HepG2 (cell line): ENCODE measurements at regions not wholly inside any gene's neighbourhood (a gene's known extent, or its start where the extent isn't known, plus 50 kb on each side); places are given as distances from the start of the nearest gene placed in this dataset.

Experiments
- ATAC-seq: fragments of 200-7000 bp; cut with Tn5 transposase; 3 replicates; pipeline ENCODE4 v1.9.1; 2020; ENCODE audit warnings: mild to moderate bottlenecking, moderate library complexity
- BruUV-seq: library from RNA; stranded (reverse); fragments of 400-500 nt; replicated peaks from 2 replicates; lab custom pipeline; 2021; lab: Mats Ljungman, UMichigan
- CTCF ChIA-PET: fragments of 300-600 bp; formaldehyde crosslinking; extraction: SDS; loops from one replicate; lab custom pipeline; 2021; ENCODE audit warnings: low total read pairs, inconsistent platforms, low intra/inter-chr PET ratio; lab: Yijun Ruan, JAX
- POLR2A ChIA-PET: fragments of 350-600 bp; sonication (Branson Sonifier 250); formaldehyde crosslinking; loops from one replicate; lab custom pipeline; 2020; ENCODE audit warnings: antibody characterized with exemption, inconsistent platforms; lab: Yijun Ruan, JAX
- DNase-seq: peaks from one replicate; pipeline ENCODE4 v3.0.0-alpha.2; 2015; ENCODE audit warnings: low spot score
- FAIRE-seq: peaks from 3 replicates; lab custom pipeline; 2011; peaks lifted over from hg19 to GRCh38; lab: Jason Lieb, UNC
- H2AFZ ChIP-seq: one replicate; pipeline ENCODE4 v1.6.1; 2011; ENCODE audit warnings: low read length, inconsistent platforms
- H3K27ac ChIP-seq: fragments of 300-600 bp; 3 replicates; pipeline ENCODE4 v1.8.0; 2011; ENCODE audit warnings: mixed run types, mild to moderate bottlenecking, mixed read lengths, low read length, inconsistent platforms; ENCODE audit not compliant: insufficient read depth; ENCODE audit errors: extremely low read length
- H3K27me3 ChIP-seq, 2 experiments: fragments of 200-600 bp in 1 of 2; 2 replicates in 1 of 2; 3 replicates in 1 of 2; pipeline versions ENCODE4 v1.6.0 to v1.8.0; 2011; ENCODE audit warnings: low read length in 2 of 2, mild to moderate bottlenecking in 2 of 2, moderate library complexity in 2 of 2, inconsistent platforms in 1 of 2; ENCODE audit not compliant: insufficient read depth in 2 of 2, control insufficient read depth in 1 of 2
- H3K36me3 ChIP-seq, 2 experiments: fragments of 200-600 bp in 1 of 2; replicated peaks in 1 of 2; 2 replicates in 1 of 2; 3 replicates in 1 of 2; pipeline versions ENCODE4 v1.5.1 to v1.8.0; 2011; ENCODE audit warnings: low read length in 2 of 2, inconsistent platforms in 1 of 2; ENCODE audit not compliant: insufficient read depth in 2 of 2, control insufficient read depth in 1 of 2
- H3K4me1 ChIP-seq: 2 replicates; pipeline ENCODE4 v1.5.1; 2012; ENCODE audit warnings: low read length, inconsistent platforms; ENCODE audit not compliant: insufficient read depth
- H3K4me2 ChIP-seq: 2 replicates; pipeline ENCODE4 v1.6.0; 2011; ENCODE audit warnings: low read depth, low read length, inconsistent platforms
- H3K4me3 ChIP-seq, 3 experiments: fragments of 200-600 bp in 1 of 3; sonication (generic), shearing (Covaris generic) in 1 of 3; replicated peaks in 1 of 3; 2 replicates each; pipeline ENCODE4 v1.5.1; 2011 to 2016; ENCODE audit warnings: low read length in 3 of 3, inconsistent platforms in 2 of 3, low read depth in 2 of 3, mild to moderate bottlenecking in 2 of 3, control low read depth in 1 of 3, mixed read lengths in 1 of 3; ENCODE audit not compliant: insufficient read depth in 1 of 3
- H3K79me2 ChIP-seq: one replicate; pipeline ENCODE4 v1.6.1; 2011; ENCODE audit warnings: low read length, inconsistent platforms; ENCODE audit not compliant: insufficient read depth
- H3K9ac ChIP-seq: 2 replicates; pipeline ENCODE4 v1.6.0; 2011; ENCODE audit warnings: mild to moderate bottlenecking, low read depth, low read length, inconsistent platforms; ENCODE audit not compliant: insufficient read depth
- H3K9me3 ChIP-seq: 2 replicates; pipeline ENCODE4 v1.5.1; 2012; ENCODE audit warnings: mild to moderate bottlenecking, low read length
- H4K20me1 ChIP-seq: 2 replicates; pipeline ENCODE4 v1.6.0; 2011; ENCODE audit warnings: inconsistent platforms, mild to moderate bottlenecking, low read length, moderate library complexity; ENCODE audit not compliant: insufficient read depth
- CAMTA2 ChIP-seq: sonication (generic); formaldehyde crosslinking; IDR thresholded peaks from 2 replicates; pipeline ENCODE4 v1.4.0; 2020; ENCODE audit warnings: mild to moderate bottlenecking, missing genetic modification reagents, borderline replicate concordance
- HDAC1 ChIP-seq: sonication (generic); formaldehyde crosslinking; IDR thresholded peaks from 2 replicates; pipeline ENCODE4 v1.5.1; 2020; ENCODE audit warnings: mild to moderate bottlenecking, missing genetic modification reagents
- IKZF1 ChIP-seq: fragments of 450-650 bp; IDR thresholded peaks from 2 replicates; pipeline ENCODE4 v1.7.1; 2016
- NCOR1 ChIP-seq: fragments of 200-600 bp; sonication (generic); IDR thresholded peaks from 2 replicates; pipeline ENCODE4 v1.7.0; 2017; ENCODE audit warnings: antibody characterized with exemption, low read length, borderline replicate concordance
- NFKB2 ChIP-seq: sonication (generic); formaldehyde crosslinking; IDR thresholded peaks from 2 replicates; pipeline ENCODE4 v1.4.0; 2020; ENCODE audit warnings: missing genetic modification reagents, borderline replicate concordance
- SAP130 ChIP-seq: IDR thresholded peaks from 2 replicates; pipeline ENCODE4 v1.6.1; 2016; ENCODE audit warnings: low read depth
- ZFP36L2 ChIP-seq: sonication (generic); formaldehyde crosslinking; IDR thresholded peaks from 2 replicates; pipeline ENCODE4 v1.4.0; 2020; ENCODE audit warnings: missing genetic modification reagents
- ZNF333 ChIP-seq: sonication (generic); formaldehyde crosslinking; IDR thresholded peaks from 2 replicates; pipeline ENCODE4 v1.4.0; 2020; ENCODE audit warnings: mild to moderate bottlenecking, missing genetic modification reagents, borderline replicate concordance
- ZNF552 ChIP-seq: sonication (generic); formaldehyde crosslinking; IDR thresholded peaks from 2 replicates; pipeline ENCODE4 v1.9.0; 2022; ENCODE audit warnings: missing genetic modification reagents, mild to moderate bottlenecking, borderline replicate concordance
- ZNF589 ChIP-seq: sonication (generic); formaldehyde crosslinking; conservative IDR thresholded peaks from 2 replicates; pipeline ENCODE4 v1.8.0; 2022; ENCODE audit warnings: mild to moderate bottlenecking, moderate library complexity, missing genetic modification reagents
- ZNF614 ChIP-seq: IDR thresholded peaks from 2 replicates; pipeline ENCODE4 v1.6.1; 2018; ENCODE audit warnings: missing biosample characterization, missing genetic modification reagents, inconsistent platforms, borderline replicate concordance
- ZNF652 ChIP-seq: IDR thresholded peaks from 2 replicates; pipeline ENCODE4 v1.6.1; 2016; ENCODE audit warnings: low read depth, borderline replicate concordance
- ZSCAN29 ChIP-seq: sonication (generic); formaldehyde crosslinking; conservative IDR thresholded peaks from 2 replicates; pipeline ENCODE4 v1.4.0; 2020; ENCODE audit warnings: mild to moderate bottlenecking, missing genetic modification reagents
- WGBS: methylation state at CpG from one replicate; pipeline ENCODE4 v1.1.6; 2017; ENCODE audit warnings: low lambda C conversion rate; 5-methylcytosine and 5-hydroxymethylcytosine counted together
- in situ Hi-C: cut with HindIII; loops from 2 replicates; pipeline ENCODE4 v1.10.0; 2017; ENCODE audit warnings: low pct_unique_long_range_greater_than_20kb; ENCODE audit not compliant: extremely low pct_ligation_motif_present
- intact Hi-C: fragments of 100-400 bp; cut with micrococcal nuclease; formaldehyde crosslinking; loops from one replicate; pipeline ENCODE4 v1.10.0; 2022; ENCODE audit not compliant: unreplicated experiment
- TF ChIP-seq, protein P1 (sequence below): sonication (generic); formaldehyde crosslinking; IDR thresholded peaks from 2 replicates; pipeline ENCODE4 v1.5.1; 2020; ENCODE audit warnings: missing genetic modification reagents, mild to moderate bottlenecking, borderline replicate concordance
- TF ChIP-seq, protein P2 (sequence below): sonication (generic); formaldehyde crosslinking; IDR thresholded peaks from 2 replicates; pipeline ENCODE4 v1.5.1; 2020; ENCODE audit warnings: missing genetic modification reagents, mild to moderate bottlenecking, borderline replicate concordance
- TF ChIP-seq, protein P3 (sequence below): sonication (generic); formaldehyde crosslinking; IDR thresholded peaks from 2 replicates; pipeline ENCODE4 v1.5.0; 2020; ENCODE audit warnings: missing genetic modification reagents, mild to moderate bottlenecking, borderline replicate concordance
- TF ChIP-seq, protein P4 (sequence below): sonication (generic); formaldehyde crosslinking; IDR thresholded peaks from 2 replicates; pipeline ENCODE4 v1.4.0; 2020; ENCODE audit warnings: mild to moderate bottlenecking, missing genetic modification reagents
- TF ChIP-seq, protein P5 (sequence below): sonication (generic); formaldehyde crosslinking; IDR thresholded peaks from 2 replicates; pipeline ENCODE4 v1.4.0; 2020; ENCODE audit warnings: missing genetic modification reagents, mild to moderate bottlenecking, borderline replicate concordance
- TF ChIP-seq, protein P6 (sequence below): IDR thresholded peaks from 2 replicates; pipeline ENCODE4 v1.6.1; 2012; ENCODE audit warnings: inconsistent platforms

DNA sequence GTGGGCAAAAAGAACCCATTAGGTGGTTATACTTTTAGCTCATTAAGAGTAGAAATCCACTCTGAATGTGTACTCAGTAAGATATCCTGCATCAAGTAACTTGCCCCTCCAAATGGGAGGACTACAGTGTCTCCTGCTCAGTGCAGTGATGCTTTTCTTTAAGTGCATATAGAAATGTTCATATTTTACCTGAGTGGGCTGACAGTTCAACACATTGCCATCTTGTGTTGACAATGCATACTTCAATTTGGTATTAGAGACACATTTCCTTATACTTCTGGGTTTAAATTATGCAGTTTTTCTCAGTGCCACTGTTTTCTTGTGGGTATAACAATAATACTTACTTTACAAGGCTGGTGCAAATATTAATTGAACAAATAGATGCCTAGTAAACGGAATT lies 318.6 kb upstream of the TMPRSS15 start:
- no peaks in the 10 kb centered on the region for H4K20me1 ChIP-seq
- no peaks in the 10 kb centered on the region for H3K36me3 ChIP-seq
- DNase-seq (no peak), FAIRE-seq (no peak), ATAC-seq (no peak)
- no peak overlapping the region for H2AFZ ChIP-seq
- no peak for TF ChIP-seq ZSCAN29 (CRISPR knock-in tag)
- TF ChIP-seq, protein P1, sequence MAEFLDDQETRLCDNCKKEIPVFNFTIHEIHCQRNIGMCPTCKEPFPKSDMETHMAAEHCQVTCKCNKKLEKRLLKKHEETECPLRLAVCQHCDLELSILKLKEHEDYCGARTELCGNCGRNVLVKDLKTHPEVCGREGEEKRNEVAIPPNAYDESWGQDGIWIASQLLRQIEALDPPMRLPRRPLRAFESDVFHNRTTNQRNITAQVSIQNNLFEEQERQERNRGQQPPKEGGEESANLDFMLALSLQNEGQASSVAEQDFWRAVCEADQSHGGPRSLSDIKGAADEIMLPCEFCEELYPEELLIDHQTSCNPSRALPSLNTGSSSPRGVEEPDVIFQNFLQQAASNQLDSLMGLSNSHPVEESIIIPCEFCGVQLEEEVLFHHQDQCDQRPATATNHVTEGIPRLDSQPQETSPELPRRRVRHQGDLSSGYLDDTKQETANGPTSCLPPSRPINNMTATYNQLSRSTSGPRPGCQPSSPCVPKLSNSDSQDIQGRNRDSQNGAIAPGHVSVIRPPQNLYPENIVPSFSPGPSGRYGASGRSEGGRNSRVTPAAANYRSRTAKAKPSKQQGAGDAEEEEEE (CRISPR knock-in tag): no peak
- no peak for TF ChIP-seq ZNF552 (CRISPR knock-in tag)
- TF ChIP-seq, protein P2, sequence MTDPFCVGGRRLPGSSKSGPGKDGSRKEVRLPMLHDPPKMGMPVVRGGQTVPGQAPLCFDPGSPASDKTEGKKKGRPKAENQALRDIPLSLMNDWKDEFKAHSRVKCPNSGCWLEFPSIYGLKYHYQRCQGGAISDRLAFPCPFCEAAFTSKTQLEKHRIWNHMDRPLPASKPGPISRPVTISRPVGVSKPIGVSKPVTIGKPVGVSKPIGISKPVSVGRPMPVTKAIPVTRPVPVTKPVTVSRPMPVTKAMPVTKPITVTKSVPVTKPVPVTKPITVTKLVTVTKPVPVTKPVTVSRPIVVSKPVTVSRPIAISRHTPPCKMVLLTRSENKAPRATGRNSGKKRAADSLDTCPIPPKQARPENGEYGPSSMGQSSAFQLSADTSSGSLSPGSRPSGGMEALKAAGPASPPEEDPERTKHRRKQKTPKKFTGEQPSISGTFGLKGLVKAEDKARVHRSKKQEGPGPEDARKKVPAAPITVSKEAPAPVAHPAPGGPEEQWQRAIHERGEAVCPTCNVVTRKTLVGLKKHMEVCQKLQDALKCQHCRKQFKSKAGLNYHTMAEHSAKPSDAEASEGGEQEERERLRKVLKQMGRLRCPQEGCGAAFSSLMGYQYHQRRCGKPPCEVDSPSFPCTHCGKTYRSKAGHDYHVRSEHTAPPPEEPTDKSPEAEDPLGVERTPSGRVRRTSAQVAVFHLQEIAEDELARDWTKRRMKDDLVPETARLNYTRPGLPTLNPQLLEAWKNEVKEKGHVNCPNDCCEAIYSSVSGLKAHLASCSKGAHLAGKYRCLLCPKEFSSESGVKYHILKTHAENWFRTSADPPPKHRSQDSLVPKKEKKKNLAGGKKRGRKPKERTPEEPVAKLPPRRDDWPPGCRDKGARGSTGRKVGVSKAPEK (CRISPR knock-in tag): no peak
- no peak for TF ChIP-seq ZNF333 (CRISPR knock-in tag)
- TF ChIP-seq CAMTA2 (CRISPR knock-in tag): no peak
- TF ChIP-seq, protein P3, sequence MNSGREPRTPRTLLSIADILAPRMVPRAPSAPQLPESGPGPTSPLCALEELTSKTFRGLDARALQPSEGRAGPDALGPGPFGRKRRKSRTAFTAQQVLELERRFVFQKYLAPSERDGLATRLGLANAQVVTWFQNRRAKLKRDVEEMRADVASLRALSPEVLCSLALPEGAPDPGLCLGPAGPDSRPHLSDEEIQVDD (CRISPR knock-in tag): no peak
- TF ChIP-seq, protein P4, sequence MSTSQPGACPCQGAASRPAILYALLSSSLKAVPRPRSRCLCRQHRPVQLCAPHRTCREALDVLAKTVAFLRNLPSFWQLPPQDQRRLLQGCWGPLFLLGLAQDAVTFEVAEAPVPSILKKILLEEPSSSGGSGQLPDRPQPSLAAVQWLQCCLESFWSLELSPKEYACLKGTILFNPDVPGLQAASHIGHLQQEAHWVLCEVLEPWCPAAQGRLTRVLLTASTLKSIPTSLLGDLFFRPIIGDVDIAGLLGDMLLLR: no peak
- TF ChIP-seq NFKB2 (CRISPR knock-in tag): no peak
- TF ChIP-seq NCOR1: no peak
- TF ChIP-seq ZFP36L2 (CRISPR knock-in tag): no peak
- no peak for TF ChIP-seq HDAC1 (CRISPR knock-in tag)
- no peak for TF ChIP-seq ZNF652 (CRISPR knock-in tag)
- no peak for TF ChIP-seq IKZF1
- TF ChIP-seq SAP130 (CRISPR knock-in tag): no peak
- TF ChIP-seq, protein P5, sequence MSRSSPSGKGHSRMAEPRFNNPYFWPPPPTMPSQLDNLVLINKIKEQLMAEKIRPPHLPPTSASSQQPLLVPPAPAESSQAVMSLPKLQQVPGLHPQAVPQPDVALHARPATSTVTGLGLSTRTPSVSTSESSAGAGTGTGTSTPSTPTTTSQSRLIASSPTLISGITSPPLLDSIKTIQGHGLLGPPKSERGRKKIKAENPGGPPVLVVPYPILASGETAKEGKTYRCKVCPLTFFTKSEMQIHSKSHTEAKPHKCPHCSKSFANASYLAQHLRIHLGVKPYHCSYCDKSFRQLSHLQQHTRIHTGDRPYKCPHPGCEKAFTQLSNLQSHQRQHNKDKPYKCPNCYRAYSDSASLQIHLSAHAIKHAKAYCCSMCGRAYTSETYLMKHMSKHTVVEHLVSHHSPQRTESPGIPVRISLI (CRISPR knock-in tag): no peak
- TF ChIP-seq ZNF589 (CRISPR knock-in tag): no peak
- TF ChIP-seq, protein P6, sequence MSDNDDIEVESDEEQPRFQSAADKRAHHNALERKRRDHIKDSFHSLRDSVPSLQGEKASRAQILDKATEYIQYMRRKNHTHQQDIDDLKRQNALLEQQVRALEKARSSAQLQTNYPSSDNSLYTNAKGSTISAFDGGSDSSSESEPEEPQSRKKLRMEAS: no peak
- TF ChIP-seq ZNF614 (CRISPR knock-in tag): no peak
- no peaks in the 10 kb centered on the region for H3K27me3 ChIP-seq
- peaks cover 81% of the 10 kb centered on the region for H3K9me3 ChIP-seq
- POLR2A ChIA-PET: no interaction called here
- no peak overlapping the region for H3K4me3 ChIP-seq
- H3K9ac ChIP-seq: no peak overlapping the region
- BruUV-seq: no TSS peak
- intact Hi-C loops: no loop called here
- in situ Hi-C loops: no loop called here
- WGBS: 2% methylated on average over 1 of the region's 1 CpG
- H3K79me2 ChIP-seq: no peaks in the 10 kb centered on the region
- H3K4me1 ChIP-seq: no peaks in the 10 kb centered on the region
- no peak overlapping the region for H3K27ac ChIP-seq
- no peak overlapping the region for H3K4me2 ChIP-seq
- CTCF ChIA-PET: no interaction called here
